ENCODE measurements at regions not wholly inside any gene's neighbourhood (a gene's known extent, or its start where the extent isn't known, plus 50 kb on each side); places are given as distances from the start of the nearest gene placed in this dataset.
"Not testable (repeated sequence)": the region's sequence is repeated elsewhere in the genome, so short reads cannot be mapped to it uniquely, and the experiment has no call there.

- Mint-ChIP-seq H3K4me3 (no peak overlapping the region), H3K4me1 (no peaks in the 10 kb centered on the region), H3K36me3 (no peaks in the 10 kb centered on the region), H3K9me3 (peaks cover 1% of the 10 kb centered on the region), H3K27me3 (no peaks in the 10 kb centered on the region), H3K27ac (no peak overlapping the region)
- POLR2A ChIA-PET: no interaction called here
- no peak for ATAC-seq (ENCODE audit: low read depth)
- no peak for DNase-seq
Measured at GRCh38 chr4:159563257-159563656, 460.4 kb downstream of the RAPGEF2 start.

DNA sequence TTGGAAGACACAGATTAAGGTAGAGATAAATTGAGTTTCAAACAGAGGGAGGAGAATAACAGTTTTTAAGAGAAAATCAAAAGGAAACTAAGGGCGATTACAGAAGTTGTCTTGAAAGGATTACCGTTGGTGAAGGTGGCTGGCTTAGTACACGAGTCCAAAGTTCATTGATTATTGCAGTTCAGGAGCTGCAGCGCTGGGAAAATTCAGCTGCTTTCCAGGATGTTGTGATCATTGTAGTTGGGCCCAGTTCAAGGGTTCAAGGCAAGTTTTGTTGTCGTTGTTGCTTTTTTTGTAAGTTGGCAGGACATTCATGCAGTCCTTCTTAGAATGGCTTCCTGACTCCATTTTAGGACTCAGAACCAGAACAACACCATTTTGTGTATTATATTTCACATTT lies 461.7 kb downstream of the RAPGEF2 start:
- POLR2A ChIA-PET: no interaction called here
- ATAC-seq (ENCODE audit: low read depth) (no peak), DNase-seq (no peak)
- no peaks in the 10 kb centered on the region for H3K27me3 Mint-ChIP-seq
- H3K27ac Mint-ChIP-seq: no peak overlapping the region
- H3K36me3 Mint-ChIP-seq: no peaks in the 10 kb centered on the region
- H3K4me1 Mint-ChIP-seq: no peaks in the 10 kb centered on the region
- H3K9me3 Mint-ChIP-seq: peaks cover 5% of the 10 kb centered on the region
- H3K4me3 Mint-ChIP-seq: no peak overlapping the region

DNA sequence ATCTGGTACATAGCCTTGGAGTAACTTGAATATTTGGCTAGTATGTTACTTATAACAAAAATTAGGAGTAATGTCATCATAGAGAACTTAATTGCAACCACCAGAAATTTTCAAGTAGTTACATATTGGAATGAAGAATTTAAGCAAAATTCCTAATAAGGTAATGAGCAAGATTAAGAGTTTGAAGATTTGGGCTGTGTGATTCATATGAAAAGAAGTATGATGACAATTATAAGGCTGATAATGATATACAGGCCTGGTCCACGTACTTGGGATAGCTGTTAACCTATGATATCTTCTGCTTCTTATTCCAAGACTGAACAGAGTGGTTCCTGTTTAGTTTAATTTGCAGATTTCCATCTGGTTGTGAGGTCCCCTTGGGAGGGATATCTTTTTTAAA lies 463.9 kb downstream of the RAPGEF2 start:
- POLR2A ChIA-PET: no interaction called here
- Mint-ChIP-seq H3K36me3 (no peaks in the 10 kb centered on the region), H3K9me3 (peaks cover 14% of the 10 kb centered on the region), H3K4me1 (no peaks in the 10 kb centered on the region), H3K4me3 (no peak overlapping the region), H3K27ac (no peak overlapping the region), H3K27me3 (no peaks in the 10 kb centered on the region)
- ATAC-seq (ENCODE audit: low read depth): no peak
- no peak for DNase-seq

GRCh38 chr4:159577241-159577640 lies 474.4 kb downstream of the RAPGEF2 start:
- Mint-ChIP-seq H3K4me3 (no peak overlapping the region), H3K9me3 (peaks cover under 1% of the 10 kb centered on the region), H3K27me3 (no peaks in the 10 kb centered on the region), H3K36me3 (no peaks in the 10 kb centered on the region), H3K27ac (no peak overlapping the region), H3K4me1 (no peaks in the 10 kb centered on the region)
- POLR2A ChIA-PET: no interaction called here
- ATAC-seq (ENCODE audit: low read depth) (no peak), DNase-seq (no peak)

- no peak overlapping the region for H3K4me3 Mint-ChIP-seq
- POLR2A ChIA-PET: no interaction called here
- no peak for DNase-seq
- no peaks in the 10 kb centered on the region for H3K36me3 Mint-ChIP-seq
- no peak for ATAC-seq (ENCODE audit: low read depth)
- no peak overlapping the region for H3K27ac Mint-ChIP-seq
- H3K4me1 Mint-ChIP-seq: no peaks in the 10 kb centered on the region
- peaks cover 13% of the 10 kb centered on the region for H3K9me3 Mint-ChIP-seq
- H3K27me3 Mint-ChIP-seq: no peaks in the 10 kb centered on the region
Measured at GRCh38 chr4:159582685-159583084, 479.8 kb downstream of the RAPGEF2 start.

DNA sequence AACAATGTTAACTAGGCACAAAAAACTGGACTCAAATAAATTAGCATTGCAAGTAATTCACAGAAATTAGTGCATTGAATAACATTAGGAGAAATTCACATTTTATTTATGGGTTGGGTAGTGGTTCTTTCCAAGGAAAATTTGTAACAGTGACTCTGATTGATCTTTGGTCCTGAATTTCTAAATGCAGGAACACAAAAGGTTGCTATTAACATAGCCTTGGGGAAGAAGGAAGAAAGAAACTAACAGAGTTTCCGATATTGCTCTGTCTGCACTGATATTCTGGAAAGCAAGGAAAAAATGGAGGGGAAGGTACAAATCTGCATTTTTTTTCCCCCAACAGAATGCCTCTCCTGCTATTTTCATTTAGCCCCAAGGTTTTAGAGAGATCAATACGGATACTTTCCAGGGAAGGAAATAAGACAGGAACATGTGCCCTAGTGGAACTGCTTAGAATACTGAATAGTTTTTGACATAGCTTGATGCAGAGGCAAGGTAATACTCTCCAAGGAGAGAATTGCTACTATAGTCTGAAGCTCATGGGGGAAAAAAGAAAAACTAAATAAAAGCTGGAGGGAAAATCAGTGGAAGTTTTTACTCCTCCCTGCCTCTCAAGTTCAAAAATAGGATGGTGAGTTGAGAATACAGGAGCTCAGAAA lies 490.1 kb downstream of the RAPGEF2 start:
- no peak overlapping the region for H3K4me3 Mint-ChIP-seq
- no peaks in the 10 kb centered on the region for H3K27me3 Mint-ChIP-seq
- ATAC-seq (ENCODE audit: low read depth): no peak
- H3K4me1 Mint-ChIP-seq: no peaks in the 10 kb centered on the region
- no peak for DNase-seq
- POLR2A ChIA-PET: no interaction called here
- H3K9me3 Mint-ChIP-seq: no peaks in the 10 kb centered on the region
- no peak overlapping the region for H3K27ac Mint-ChIP-seq
- H3K36me3 Mint-ChIP-seq: no peaks in the 10 kb centered on the region

- no peaks in the 10 kb centered on the region for H3K36me3 Mint-ChIP-seq
- no peak overlapping the region for H3K4me3 Mint-ChIP-seq
- H3K27me3 Mint-ChIP-seq: no peaks in the 10 kb centered on the region
- H3K4me1 Mint-ChIP-seq: no peaks in the 10 kb centered on the region
- POLR2A ChIA-PET: no interaction called here
- DNase-seq: no peak
- no peak for ATAC-seq (ENCODE audit: low read depth)
- H3K27ac Mint-ChIP-seq: no peak overlapping the region
- H3K9me3 Mint-ChIP-seq: no peaks in the 10 kb centered on the region
Measured at GRCh38 chr4:159593681-159594080, 490.8 kb downstream of the RAPGEF2 start.

- DNase-seq (no peak), ATAC-seq (ENCODE audit: low read depth) (no peak)
- Mint-ChIP-seq H3K27ac (no peak overlapping the region), H3K36me3 (no peaks in the 10 kb centered on the region), H3K27me3 (no peaks in the 10 kb centered on the region), H3K9me3 (no peaks in the 10 kb centered on the region), H3K4me3 (no peak overlapping the region), H3K4me1 (no peaks in the 10 kb centered on the region)
- POLR2A ChIA-PET: no interaction called here
Measured at GRCh38 chr4:159594576-159594975, 491.7 kb downstream of the RAPGEF2 start.

DNA sequence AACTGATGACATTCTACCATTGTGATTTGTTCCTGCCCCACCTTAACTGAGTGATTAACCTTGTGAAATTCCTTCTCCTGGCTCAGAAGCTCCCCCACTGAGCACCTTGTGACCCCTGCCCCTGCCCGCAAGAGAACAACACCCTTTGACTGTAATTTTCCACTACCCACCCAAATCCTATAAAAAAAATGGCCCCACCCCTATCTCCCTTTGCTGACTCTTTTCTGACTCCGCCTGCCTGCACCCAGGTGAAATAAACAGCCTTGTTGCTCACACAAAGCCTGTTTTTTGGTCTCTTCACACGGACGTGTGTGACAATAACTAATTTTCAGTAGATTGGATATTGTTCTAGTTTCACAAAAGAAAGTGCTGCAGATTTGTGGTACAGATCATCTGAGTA lies 492.2 kb downstream of the RAPGEF2 start:
- H3K4me3 Mint-ChIP-seq; DNase-seq; H3K36me3 Mint-ChIP-seq; H3K4me1 Mint-ChIP-seq; POLR2A ChIA-PET; H3K27me3 Mint-ChIP-seq; H3K27ac Mint-ChIP-seq; ATAC-seq (ENCODE audit: low read depth); H3K9me3 Mint-ChIP-seq: not testable (repeated sequence)

DNA sequence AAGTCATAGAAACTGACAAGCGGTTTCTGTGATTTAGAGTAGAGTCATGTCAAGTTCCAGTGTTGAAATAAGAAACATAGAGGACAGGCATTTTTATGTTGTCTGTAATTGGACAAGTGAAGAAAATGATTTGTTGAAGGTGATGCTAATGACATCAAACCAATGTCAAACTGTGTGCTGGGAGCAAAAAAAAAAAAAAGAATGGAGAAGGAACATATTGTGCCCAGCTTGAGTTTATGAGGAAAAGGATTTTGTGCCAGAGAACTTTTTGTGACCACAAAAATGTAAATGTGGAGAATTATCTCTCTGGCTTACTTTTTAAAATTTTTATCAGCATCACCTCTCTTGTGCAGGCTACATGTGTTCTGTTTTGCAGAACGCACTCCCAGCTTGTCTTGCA lies 495.7 kb downstream of the RAPGEF2 start:
- POLR2A ChIA-PET: no interaction called here
- Mint-ChIP-seq H3K27ac (no peak overlapping the region), H3K27me3 (no peaks in the 10 kb centered on the region), H3K36me3 (no peaks in the 10 kb centered on the region), H3K4me1 (no peaks in the 10 kb centered on the region), H3K4me3 (no peak overlapping the region), H3K9me3 (no peaks in the 10 kb centered on the region)
- ATAC-seq (ENCODE audit: low read depth) (no peak), DNase-seq (no peak)

DNA sequence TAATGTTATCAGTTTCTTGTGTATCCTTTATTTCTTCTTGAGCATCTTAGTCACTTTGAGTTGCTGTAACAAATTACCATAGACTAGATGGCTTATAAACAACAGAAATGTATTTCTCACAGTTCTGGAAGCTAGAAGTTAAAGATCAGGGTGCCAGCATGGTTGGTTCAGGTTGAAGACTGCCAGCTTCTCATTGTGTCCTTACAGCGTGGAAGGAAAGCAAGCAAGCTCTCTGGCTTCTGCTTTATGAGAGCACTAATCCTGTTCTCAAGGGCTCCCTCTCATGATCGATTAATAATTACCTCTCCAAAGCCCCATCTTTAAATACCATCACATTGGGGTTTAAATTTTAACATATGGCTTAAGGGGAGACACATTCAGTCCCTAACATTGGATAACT lies 497.2 kb downstream of the RAPGEF2 start:
- Mint-ChIP-seq H3K4me1 (no peaks in the 10 kb centered on the region), H3K27ac (no peak overlapping the region), H3K9me3 (no peaks in the 10 kb centered on the region), H3K27me3 (no peaks in the 10 kb centered on the region), H3K4me3 (no peak overlapping the region), H3K36me3 (no peaks in the 10 kb centered on the region)
- DNase-seq (no peak), ATAC-seq (ENCODE audit: low read depth) (no peak)
- POLR2A ChIA-PET: no interaction called here

DNA sequence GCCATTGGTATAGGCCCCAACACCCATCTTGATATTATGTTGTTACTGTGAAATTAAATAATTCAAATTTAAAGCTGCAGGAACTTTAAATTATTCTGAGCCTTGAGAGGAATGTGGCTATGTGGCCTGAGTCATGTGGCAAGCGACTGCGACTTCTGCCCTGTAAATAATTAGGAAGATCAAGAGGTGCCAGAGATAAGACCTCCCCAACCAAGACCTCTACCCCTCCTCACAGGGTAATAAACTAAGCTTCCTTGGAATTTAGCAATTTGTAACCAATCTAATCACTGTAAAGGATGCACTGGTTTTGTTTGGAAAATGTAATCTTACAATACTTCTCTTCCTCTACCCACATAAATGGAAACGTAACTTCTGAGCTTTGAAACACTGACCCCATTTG lies 501.9 kb downstream of the RAPGEF2 start:
- Mint-ChIP-seq H3K4me3 (no peak overlapping the region), H3K9me3 (no peaks in the 10 kb centered on the region), H3K27ac (no peak overlapping the region), H3K4me1 (no peaks in the 10 kb centered on the region), H3K27me3 (no peaks in the 10 kb centered on the region), H3K36me3 (no peaks in the 10 kb centered on the region)
- POLR2A ChIA-PET: interaction anchor here (0.6 kb wide), 1 partner anchor 26 kb away, joined by 3 read pairs; no protein-coding TSS in a partner anchor
- ATAC-seq (ENCODE audit: low read depth) (no peak), DNase-seq (no peak)

- Mint-ChIP-seq H3K27ac (no peak overlapping the region), H3K4me1 (no peaks in the 10 kb centered on the region), H3K4me3 (no peak overlapping the region), H3K36me3 (no peaks in the 10 kb centered on the region), H3K9me3 (no peaks in the 10 kb centered on the region), H3K27me3 (no peaks in the 10 kb centered on the region)
- POLR2A ChIA-PET: no interaction called here
- DNase-seq (no peak), ATAC-seq (ENCODE audit: low read depth) (no peak)
Measured at GRCh38 chr4:159606835-159607234, 504.0 kb downstream of the RAPGEF2 start.

GRCh38 chr4:159607809-159608208 lies 504.9 kb downstream of the RAPGEF2 start:
- Mint-ChIP-seq H3K4me1 (no peaks in the 10 kb centered on the region), H3K27ac (no peak overlapping the region), H3K27me3 (no peaks in the 10 kb centered on the region), H3K9me3 (no peaks in the 10 kb centered on the region), H3K4me3 (no peak overlapping the region), H3K36me3 (no peaks in the 10 kb centered on the region)
- DNase-seq (no peak), ATAC-seq (ENCODE audit: low read depth) (no peak)
- POLR2A ChIA-PET: no interaction called here

DNA sequence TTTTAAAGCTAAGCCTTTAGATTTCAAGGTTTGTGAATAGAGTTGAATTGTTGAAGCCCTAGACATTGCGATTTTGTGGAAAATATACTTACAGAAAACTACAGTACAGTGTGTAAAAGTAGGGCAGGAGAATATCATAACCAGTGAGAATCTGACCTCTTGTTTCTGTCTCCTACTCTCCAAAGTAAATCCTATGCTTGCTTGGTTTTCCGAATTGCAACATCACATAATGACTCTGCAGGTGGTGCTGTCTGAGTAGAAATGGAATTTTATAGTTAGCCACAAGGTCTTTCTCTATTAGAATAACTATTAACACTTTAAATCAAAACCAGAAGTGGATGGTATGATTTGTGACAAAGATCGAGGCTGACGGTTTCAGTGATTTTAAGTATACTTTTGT lies 505.6 kb downstream of the RAPGEF2 start:
- Mint-ChIP-seq H3K9me3 (no peaks in the 10 kb centered on the region), H3K4me3 (no peak overlapping the region), H3K27me3 (no peaks in the 10 kb centered on the region), H3K4me1 (no peaks in the 10 kb centered on the region), H3K36me3 (no peaks in the 10 kb centered on the region), H3K27ac (no peak overlapping the region)
- ATAC-seq (ENCODE audit: low read depth): no peak
- POLR2A ChIA-PET: no interaction called here
- DNase-seq: no peak
